ENCODE measurements at regions not wholly inside any gene's neighbourhood (a gene's known extent, or its start where the extent isn't known, plus 50 kb on each side); places are given as distances from the start of the nearest gene placed in this dataset.

DNA sequence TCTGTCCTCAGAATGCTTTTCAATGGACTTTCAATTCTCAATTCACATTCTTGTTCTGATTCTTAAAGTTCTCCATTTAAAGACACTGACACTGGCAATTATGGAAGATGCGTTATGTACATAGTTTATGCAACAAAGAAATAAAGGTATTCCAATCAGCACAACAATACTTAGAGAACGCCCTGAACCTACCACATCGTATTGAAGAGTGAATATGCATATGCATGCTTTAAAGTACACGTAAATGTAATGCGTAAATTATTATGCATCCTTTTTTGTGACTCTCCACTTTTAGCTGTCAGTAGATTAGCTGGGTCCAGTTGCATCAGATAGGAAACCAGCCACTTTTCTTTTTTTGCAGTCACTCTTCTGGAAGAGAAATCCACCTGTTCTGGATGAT lies 83.5 kb downstream of the RBM43 start:
- Histone ChIP-seq H3K27ac (no peak overlapping the region), H3K4me1 (no peaks in the 10 kb centered on the region), H3K4me3 (no peak overlapping the region), H3K27me3 (peaks cover 6% of the 10 kb centered on the region), H3K36me3 (no peaks in the 10 kb centered on the region), H3K9me3 (no peaks in the 10 kb centered on the region)
- ATAC-seq, result no peak
- intact Hi-C loops (cut with DNase I), result no loop called here
- DNase-seq, result no peak
- no peak for TF ChIP-seq CTCF (IDR thresholded peaks at IDR 0.05)

- Histone ChIP-seq H3K4me1 (no peaks in the 10 kb centered on the region), H3K4me3 (no peak overlapping the region), H3K27me3 (peaks cover 6% of the 10 kb centered on the region), H3K27ac (no peak overlapping the region), H3K9me3 (no peaks in the 10 kb centered on the region), H3K36me3 (no peaks in the 10 kb centered on the region)
- TF ChIP-seq CTCF (IDR thresholded peaks at IDR 0.05), result no peak
- intact Hi-C loops (cut with DNase I), result no loop called here
- no peak for DNase-seq
- ATAC-seq, result no peak
Observed at GRCh38 chr2:151177756-151178155, 83.9 kb downstream of the RBM43 start.

DNA sequence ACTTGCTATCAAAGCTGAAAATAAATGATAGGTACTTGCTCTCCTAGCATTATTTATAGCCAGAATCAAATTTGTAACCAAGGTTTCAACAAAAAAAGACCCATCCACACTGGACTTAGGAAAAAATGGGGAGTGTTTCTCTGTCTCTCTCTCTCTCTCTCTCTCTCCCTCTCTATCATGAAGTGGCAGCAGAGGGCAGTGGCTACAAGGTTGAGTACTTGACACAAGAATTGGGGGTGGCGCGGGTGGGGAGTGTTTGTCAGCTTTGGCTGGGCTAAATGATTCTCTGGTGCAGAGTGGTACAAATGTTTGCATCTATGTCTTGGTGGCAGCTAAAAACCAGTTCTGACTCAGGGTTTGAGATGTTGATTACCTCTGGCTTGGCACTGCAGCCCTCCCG lies 85.0 kb downstream of the RBM43 start:
- no peak for ATAC-seq
- TF ChIP-seq CTCF (IDR thresholded peaks at IDR 0.05), result no peak
- Histone ChIP-seq H3K4me3 (no peak overlapping the region), H3K27me3 (peaks cover 6% of the 10 kb centered on the region), H3K4me1 (no peaks in the 10 kb centered on the region), H3K36me3 (no peaks in the 10 kb centered on the region), H3K27ac (no peak overlapping the region), H3K9me3 (no peaks in the 10 kb centered on the region)
- DNase-seq, result no peak
- intact Hi-C loops (cut with DNase I), result no loop called here

GRCh38 chr2:151175864-151176263 lies 85.8 kb downstream of the RBM43 start:
- no peaks in the 10 kb centered on the region for H3K36me3 ChIP-seq
- no peak for TF ChIP-seq CTCF (IDR thresholded peaks at IDR 0.05)
- peaks cover under 1% of the 10 kb centered on the region for H3K27me3 ChIP-seq
- no peak for ATAC-seq
- intact Hi-C loops (cut with DNase I), result no loop called here
- no peaks in the 10 kb centered on the region for H3K4me1 ChIP-seq
- no peaks in the 10 kb centered on the region for H3K9me3 ChIP-seq
- H3K27ac ChIP-seq, result no peak overlapping the region
- no peak overlapping the region for H3K4me3 ChIP-seq
- DNase-seq, result no peak

DNA sequence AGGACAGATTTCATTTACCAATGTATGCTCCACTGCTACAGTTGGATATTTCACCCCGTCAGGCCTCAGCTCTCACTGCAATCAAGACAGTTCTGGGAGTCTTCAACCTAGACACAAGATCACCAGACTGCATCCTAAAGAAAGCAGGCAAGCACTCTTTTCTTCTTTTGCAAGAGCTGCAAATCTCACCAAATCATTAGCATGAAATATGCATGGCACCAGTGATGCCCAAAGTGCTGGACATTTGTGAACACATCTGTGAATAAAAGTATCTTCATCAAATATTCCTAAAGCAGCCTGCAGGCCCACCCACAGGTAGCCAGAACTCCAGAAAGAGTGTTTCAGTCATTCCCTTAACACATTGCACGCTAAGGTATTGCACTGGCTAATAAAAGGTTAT lies 87.5 kb downstream of the RBM43 start:
- DNase-seq, result no peak
- no peak for ATAC-seq
- intact Hi-C loops (cut with DNase I), result no loop called here

More for the DNA sequence above, 87.5 kb downstream of the RBM43 start:
- no peak overlapping the region for H3K4me3 ChIP-seq
- H3K9me3 ChIP-seq, result no peaks in the 10 kb centered on the region
- no peak overlapping the region for H3K27ac ChIP-seq
- no peak for TF ChIP-seq CTCF (IDR thresholded peaks at IDR 0.05)
- no peaks in the 10 kb centered on the region for H3K27me3 ChIP-seq
- H3K4me1 ChIP-seq, result no peaks in the 10 kb centered on the region
- H3K36me3 ChIP-seq, result no peaks in the 10 kb centered on the region

All from upper lobe of right lung (tissue), 1 donor.